ENCODE measurements at regions not wholly inside any gene's neighbourhood (a gene's known extent, or its start where the extent isn't known, plus 50 kb on each side); places are given as distances from the start of the nearest gene placed in this dataset.

DNA sequence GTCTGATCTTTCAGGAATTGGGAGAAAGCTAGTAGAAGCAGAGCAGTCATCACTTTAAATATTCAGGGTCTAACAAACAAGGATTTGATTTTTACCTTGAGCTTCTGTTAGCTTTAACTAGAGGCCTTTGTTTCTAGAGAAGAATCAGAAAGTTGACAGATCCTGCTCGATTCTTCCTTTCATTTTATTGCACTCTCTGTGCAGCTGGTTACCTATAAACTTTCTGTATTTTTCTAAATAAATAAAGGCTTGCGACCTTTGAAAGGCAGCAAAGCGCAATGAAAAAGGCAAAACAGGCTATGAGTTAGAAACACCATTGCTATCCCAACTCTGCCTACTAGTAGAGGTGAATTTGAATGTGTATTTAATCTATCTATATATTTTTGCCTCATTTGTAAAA, 101.4 kb upstream of the NPY2R start:
- Histone ChIP-seq H3K4me2 (ENCODE audit: low read length) (no peak overlapping the region), H3K27me3 (ENCODE audit: control insufficient read depth, insufficient read depth, low read length) (no peaks in the 10 kb centered on the region), H3K4me1 (ENCODE audit: control insufficient read depth, insufficient read depth, low read length) (no peaks in the 10 kb centered on the region), H3K9me3 (replicated peaks; ENCODE audit: low read length) (no peaks in the 10 kb centered on the region), H3K36me3 (ENCODE audit: insufficient read depth, low read length) (no peaks in the 10 kb centered on the region), H3K9ac (ENCODE audit: low read depth, low read length) (no peak overlapping the region), H3K4me3 (ENCODE audit: low read length) (no peak overlapping the region)

DNA sequence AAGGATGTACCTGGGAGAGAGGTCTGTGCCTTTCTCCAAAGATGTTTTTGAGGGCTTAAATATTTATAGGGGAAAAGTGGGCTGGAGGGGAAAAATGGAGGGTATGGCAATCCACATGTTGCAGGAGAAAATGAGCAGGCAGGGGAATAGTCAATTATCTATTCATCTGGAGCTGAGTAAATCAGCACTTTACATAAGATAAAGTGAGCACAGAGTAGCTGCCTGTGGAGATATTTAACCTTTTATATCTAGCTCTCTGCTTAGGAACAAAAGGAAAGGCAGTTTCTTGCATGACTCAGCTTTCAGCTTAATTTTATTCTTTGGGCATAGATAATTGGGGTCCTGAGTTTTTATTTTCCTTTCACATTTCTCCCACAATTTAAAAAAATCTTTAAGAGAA, 93.6 kb upstream of the NPY2R start:
- Histone ChIP-seq H3K4me2 (ENCODE audit: low read length) (no peak overlapping the region), H3K27me3 (ENCODE audit: control insufficient read depth, insufficient read depth, low read length) (no peaks in the 10 kb centered on the region), H3K9me3 (replicated peaks; ENCODE audit: low read length) (no peaks in the 10 kb centered on the region), H3K36me3 (ENCODE audit: insufficient read depth, low read length) (no peaks in the 10 kb centered on the region), H3K4me1 (ENCODE audit: control insufficient read depth, insufficient read depth, low read length) (no peaks in the 10 kb centered on the region), H3K9ac (ENCODE audit: low read depth, low read length) (no peak overlapping the region), H3K4me3 (ENCODE audit: low read length) (no peak overlapping the region)

- Histone ChIP-seq H3K4me2 (ENCODE audit: low read length) (no peak overlapping the region), H3K4me3 (ENCODE audit: low read length) (no peak overlapping the region), H3K36me3 (ENCODE audit: insufficient read depth, low read length) (no peaks in the 10 kb centered on the region), H3K27me3 (ENCODE audit: control insufficient read depth, insufficient read depth, low read length) (no peaks in the 10 kb centered on the region), H3K4me1 (ENCODE audit: control insufficient read depth, insufficient read depth, low read length) (no peaks in the 10 kb centered on the region), H3K9me3 (replicated peaks; ENCODE audit: low read length) (no peaks in the 10 kb centered on the region), H3K9ac (ENCODE audit: low read depth, low read length) (no peak overlapping the region)
These were observed 89.4 kb upstream of the NPY2R start for GRCh38 chr4:155119006-155119405.

GRCh38 chr4:155120536-155120935, 87.9 kb upstream of the NPY2R start:
- no peaks in the 10 kb centered on the region for H3K27me3 ChIP-seq (ENCODE audit: control insufficient read depth, insufficient read depth, low read length)
- no peak overlapping the region for H3K9ac ChIP-seq (ENCODE audit: low read depth, low read length)

DNA sequence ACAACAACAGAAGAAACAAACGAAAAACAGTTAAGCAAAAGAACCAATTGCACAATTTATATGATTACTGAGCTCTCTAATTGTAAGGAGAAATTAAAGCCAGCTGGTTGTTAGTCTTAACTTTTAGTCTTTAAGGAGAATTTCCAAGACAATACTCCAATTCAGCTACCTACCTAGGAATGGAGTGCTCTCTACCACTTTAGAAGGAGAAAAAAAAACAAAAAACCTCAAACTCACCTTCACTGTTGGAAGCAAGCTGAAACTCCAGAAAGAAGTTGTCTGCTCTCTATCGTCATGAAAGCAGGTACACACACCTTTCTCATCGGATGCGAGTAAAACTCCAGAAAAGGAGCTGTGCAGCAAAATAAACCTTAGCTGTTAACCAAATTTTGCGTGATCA, 86.1 kb upstream of the NPY2R start:
- no peak overlapping the region for H3K4me2 ChIP-seq (ENCODE audit: low read length)
- H3K9me3 ChIP-seq (replicated peaks; ENCODE audit: low read length): no peaks in the 10 kb centered on the region
- no peaks in the 10 kb centered on the region for H3K36me3 ChIP-seq (ENCODE audit: insufficient read depth, low read length)
- H3K9ac ChIP-seq (ENCODE audit: low read depth, low read length): no peak overlapping the region
- no peak overlapping the region for H3K4me3 ChIP-seq (ENCODE audit: low read length)
- H3K27me3 ChIP-seq (ENCODE audit: control insufficient read depth, insufficient read depth, low read length): no peaks in the 10 kb centered on the region
- H3K4me1 ChIP-seq (ENCODE audit: control insufficient read depth, insufficient read depth, low read length): no peaks in the 10 kb centered on the region

More at GRCh38 chr4:155120536-155120935, 87.9 kb upstream of the NPY2R start:
- no peaks in the 10 kb centered on the region for H3K36me3 ChIP-seq (ENCODE audit: insufficient read depth, low read length)
- no peak overlapping the region for H3K4me2 ChIP-seq (ENCODE audit: low read length)
- H3K4me1 ChIP-seq (ENCODE audit: control insufficient read depth, insufficient read depth, low read length): no peaks in the 10 kb centered on the region
- no peaks in the 10 kb centered on the region for H3K9me3 ChIP-seq (replicated peaks; ENCODE audit: low read length)
- H3K4me3 ChIP-seq (ENCODE audit: low read length): no peak overlapping the region

GRCh38 chr4:155134136-155134535, 74.3 kb upstream of the NPY2R start:
- H3K4me2 ChIP-seq (ENCODE audit: low read length): no peak overlapping the region
- no peak overlapping the region for H3K9ac ChIP-seq (ENCODE audit: low read depth, low read length)
- no peaks in the 10 kb centered on the region for H3K27me3 ChIP-seq (ENCODE audit: control insufficient read depth, insufficient read depth, low read length)
- H3K4me3 ChIP-seq (ENCODE audit: low read length): no peak overlapping the region
- H3K4me1 ChIP-seq (ENCODE audit: control insufficient read depth, insufficient read depth, low read length): no peaks in the 10 kb centered on the region
- H3K9me3 ChIP-seq (replicated peaks; ENCODE audit: low read length): no peaks in the 10 kb centered on the region
- no peaks in the 10 kb centered on the region for H3K36me3 ChIP-seq (ENCODE audit: insufficient read depth, low read length)

DNA sequence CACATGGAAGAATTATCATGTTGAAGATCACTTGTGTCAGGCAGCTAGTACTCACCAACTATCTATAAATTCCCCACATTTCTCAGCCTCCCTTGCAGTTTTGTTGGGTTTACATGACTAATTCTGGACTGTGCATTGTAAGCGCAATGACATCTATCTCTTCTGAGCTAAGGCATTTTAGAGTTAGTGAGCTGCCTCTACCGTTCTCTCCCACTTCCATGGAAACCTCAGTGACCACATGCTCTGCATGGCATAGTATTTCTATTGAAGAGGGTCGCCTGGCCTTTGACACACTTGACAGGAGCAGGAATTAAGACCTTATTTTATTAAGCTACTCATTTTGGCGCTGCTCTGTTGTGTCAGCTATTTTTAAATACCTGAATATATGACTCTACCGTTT, 67.5 kb upstream of the NPY2R start:
- Histone ChIP-seq H3K4me1 (ENCODE audit: control insufficient read depth, insufficient read depth, low read length) (no peaks in the 10 kb centered on the region), H3K9me3 (replicated peaks; ENCODE audit: low read length) (no peaks in the 10 kb centered on the region), H3K4me2 (ENCODE audit: low read length) (no peak overlapping the region), H3K9ac (ENCODE audit: low read depth, low read length) (no peak overlapping the region), H3K36me3 (ENCODE audit: insufficient read depth, low read length) (no peaks in the 10 kb centered on the region), H3K4me3 (ENCODE audit: low read length) (no peak overlapping the region), H3K27me3 (ENCODE audit: control insufficient read depth, insufficient read depth, low read length) (no peaks in the 10 kb centered on the region)

- no peaks in the 10 kb centered on the region for H3K4me1 ChIP-seq (ENCODE audit: control insufficient read depth, insufficient read depth, low read length)
- H3K9ac ChIP-seq (ENCODE audit: low read depth, low read length): no peak overlapping the region
- H3K27me3 ChIP-seq (ENCODE audit: control insufficient read depth, insufficient read depth, low read length): no peaks in the 10 kb centered on the region
- H3K4me3 ChIP-seq (ENCODE audit: low read length): no peak overlapping the region
- no peaks in the 10 kb centered on the region for H3K36me3 ChIP-seq (ENCODE audit: insufficient read depth, low read length)
- no peak overlapping the region for H3K4me2 ChIP-seq (ENCODE audit: low read length)
- H3K9me3 ChIP-seq (replicated peaks; ENCODE audit: low read length): no peaks in the 10 kb centered on the region
These were observed 64.9 kb upstream of the NPY2R start for GRCh38 chr4:155143512-155143911.
